ENCODE measurements at regions not wholly inside any gene's neighbourhood (a gene's known extent, or its start where the extent isn't known, plus 50 kb on each side); places are given as distances from the start of the nearest gene placed in this dataset.

- TF ChIP-seq, protein P1, sequence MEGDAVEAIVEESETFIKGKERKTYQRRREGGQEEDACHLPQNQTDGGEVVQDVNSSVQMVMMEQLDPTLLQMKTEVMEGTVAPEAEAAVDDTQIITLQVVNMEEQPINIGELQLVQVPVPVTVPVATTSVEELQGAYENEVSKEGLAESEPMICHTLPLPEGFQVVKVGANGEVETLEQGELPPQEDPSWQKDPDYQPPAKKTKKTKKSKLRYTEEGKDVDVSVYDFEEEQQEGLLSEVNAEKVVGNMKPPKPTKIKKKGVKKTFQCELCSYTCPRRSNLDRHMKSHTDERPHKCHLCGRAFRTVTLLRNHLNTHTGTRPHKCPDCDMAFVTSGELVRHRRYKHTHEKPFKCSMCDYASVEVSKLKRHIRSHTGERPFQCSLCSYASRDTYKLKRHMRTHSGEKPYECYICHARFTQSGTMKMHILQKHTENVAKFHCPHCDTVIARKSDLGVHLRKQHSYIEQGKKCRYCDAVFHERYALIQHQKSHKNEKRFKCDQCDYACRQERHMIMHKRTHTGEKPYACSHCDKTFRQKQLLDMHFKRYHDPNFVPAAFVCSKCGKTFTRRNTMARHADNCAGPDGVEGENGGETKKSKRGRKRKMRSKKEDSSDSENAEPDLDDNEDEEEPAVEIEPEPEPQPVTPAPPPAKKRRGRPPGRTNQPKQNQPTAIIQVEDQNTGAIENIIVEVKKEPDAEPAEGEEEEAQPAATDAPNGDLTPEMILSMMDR (IDR thresholded peaks at IDR 0.05) = no peak
- no peak for TF ChIP-seq EP300 (IDR thresholded peaks at IDR 0.05)
These were observed 222.7 kb upstream of the SOX1 start for GRCh38 chr13:111844222-111844671.
